Ovary (tissue), 7 donors: ENCODE measurements at regions not wholly inside any gene's neighbourhood (a gene's known extent, or its start where the extent isn't known, plus 50 kb on each side); places are given as distances from the start of the nearest gene placed in this dataset.

Source experiments
- DNase-seq, 5 donors: peaks; one replicate each; pipeline ENCODE4 v3.0.0-alpha.2; 2019 to 2020
- H3K27ac ChIP-seq, 2 donors: fragments of 200-600 bp; one replicate each; pipeline versions ENCODE4 v1.5.1 to v1.8.0; 2019 to 2022
- H3K27me3 ChIP-seq: fragments of 200-600 bp; one replicate; pipeline ENCODE4 v1.8.0; 2022
- H3K36me3 ChIP-seq: fragments of 200-600 bp; sonication (generic); one replicate; pipeline ENCODE4 v1.5.1; 2019
- H3K4me1 ChIP-seq: one replicate; pipeline ENCODE4 v1.8.1; 2013; ENCODE audit warnings: mild to moderate bottlenecking, moderate library complexity; ENCODE audit not compliant: insufficient read depth
- H3K4me3 ChIP-seq: fragments of 200-600 bp; sonication (generic); one replicate; pipeline ENCODE4 v1.5.1; 2017
- H3K9me3 ChIP-seq, 2 donors: fragments of 200-600 bp in 1 of 2; sonication (generic) in 1 of 2; one replicate each; pipeline versions ENCODE4 v1.5.1 to v1.8.1; 2013 to 2019; ENCODE audit warnings: mild to moderate bottlenecking in 1 of 2, moderate library complexity in 1 of 2
- EP300 ChIP-seq: sonication (generic); formaldehyde crosslinking; IDR thresholded peaks from one replicate; pipeline ENCODE4 v1.6.1; 2017; ENCODE audit warnings: antibody characterized with exemption
- POLR2A ChIP-seq: fragments of 450-650 bp; IDR thresholded peaks from one replicate; pipeline ENCODE4 v1.6.1; 2017; ENCODE audit warnings: antibody characterized with exemption, mild to moderate bottlenecking, moderate library complexity
- WGBS, 3 donors: extraction: QIAGEN DNeasy Blood & Tissue Kit in 1 of 3; methylation state at CpG; one replicate each; pipeline versions ENCODE4 v1.1.5 to v1.1.7; 2013 to 2017; 5-methylcytosine and 5-hydroxymethylcytosine counted together
- intact Hi-C, 4 donors: fragments of 100-400 bp; cut with DNase I; formaldehyde crosslinking; loops; one replicate each; pipeline versions ENCODE4 v1.11.0 to v1.15.1; 2022 to 2023
- TF ChIP-seq, protein P1 (sequence below), 3 donors: fragments of 450-650 bp in 2 of 3; fragments of 200-600 bp in 1 of 3; IDR thresholded peaks; one replicate each; pipeline versions ENCODE4 v1.5.1 to v1.8.0; 2016 to 2022; ENCODE audit warnings: antibody characterized with exemption in 3 of 3, mild to moderate bottlenecking in 1 of 3
- donor health status: DM: no; HTN: no; CAD: no; lungs with moderate emphysema.
- donor health status: DM: no; HTN: no; CAD: no.
- donor health status: Bipolar disorder and iron deficiency.
- donor health status: DM: no; HTN: no; CAD: no.
- donor health status: DM: yes; HTN: yes; CAD: no.

GRCh38 chr15:39391230-39391629 is 189.6 kb upstream of the THBS1 start:
- no peak overlapping the region for H3K4me3 ChIP-seq
- intact Hi-C loops, result loop anchor here in 1 of 4 donors (10.0 kb wide), 1 partner anchor 396 kb away; no protein-coding TSS in a partner anchor
- no peaks in the 10 kb centered on the region for H3K36me3 ChIP-seq
- no peak overlapping the region for H3K27ac ChIP-seq
- TF ChIP-seq POLR2A (no peak), EP300 (no peak)
- TF ChIP-seq, protein P1, sequence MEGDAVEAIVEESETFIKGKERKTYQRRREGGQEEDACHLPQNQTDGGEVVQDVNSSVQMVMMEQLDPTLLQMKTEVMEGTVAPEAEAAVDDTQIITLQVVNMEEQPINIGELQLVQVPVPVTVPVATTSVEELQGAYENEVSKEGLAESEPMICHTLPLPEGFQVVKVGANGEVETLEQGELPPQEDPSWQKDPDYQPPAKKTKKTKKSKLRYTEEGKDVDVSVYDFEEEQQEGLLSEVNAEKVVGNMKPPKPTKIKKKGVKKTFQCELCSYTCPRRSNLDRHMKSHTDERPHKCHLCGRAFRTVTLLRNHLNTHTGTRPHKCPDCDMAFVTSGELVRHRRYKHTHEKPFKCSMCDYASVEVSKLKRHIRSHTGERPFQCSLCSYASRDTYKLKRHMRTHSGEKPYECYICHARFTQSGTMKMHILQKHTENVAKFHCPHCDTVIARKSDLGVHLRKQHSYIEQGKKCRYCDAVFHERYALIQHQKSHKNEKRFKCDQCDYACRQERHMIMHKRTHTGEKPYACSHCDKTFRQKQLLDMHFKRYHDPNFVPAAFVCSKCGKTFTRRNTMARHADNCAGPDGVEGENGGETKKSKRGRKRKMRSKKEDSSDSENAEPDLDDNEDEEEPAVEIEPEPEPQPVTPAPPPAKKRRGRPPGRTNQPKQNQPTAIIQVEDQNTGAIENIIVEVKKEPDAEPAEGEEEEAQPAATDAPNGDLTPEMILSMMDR (IDR thresholded peaks at IDR 0.05), result no peak
- no peaks in the 10 kb centered on the region for H3K4me1 ChIP-seq
- no peaks in the 10 kb centered on the region for H3K9me3 ChIP-seq
- no peak for DNase-seq
- H3K27me3 ChIP-seq, result no peaks in the 10 kb centered on the region
- 93 to 94% (median 94%) methylated on average over 5 of the region's 5 CpGs for WGBS, 3 donors

DNA sequence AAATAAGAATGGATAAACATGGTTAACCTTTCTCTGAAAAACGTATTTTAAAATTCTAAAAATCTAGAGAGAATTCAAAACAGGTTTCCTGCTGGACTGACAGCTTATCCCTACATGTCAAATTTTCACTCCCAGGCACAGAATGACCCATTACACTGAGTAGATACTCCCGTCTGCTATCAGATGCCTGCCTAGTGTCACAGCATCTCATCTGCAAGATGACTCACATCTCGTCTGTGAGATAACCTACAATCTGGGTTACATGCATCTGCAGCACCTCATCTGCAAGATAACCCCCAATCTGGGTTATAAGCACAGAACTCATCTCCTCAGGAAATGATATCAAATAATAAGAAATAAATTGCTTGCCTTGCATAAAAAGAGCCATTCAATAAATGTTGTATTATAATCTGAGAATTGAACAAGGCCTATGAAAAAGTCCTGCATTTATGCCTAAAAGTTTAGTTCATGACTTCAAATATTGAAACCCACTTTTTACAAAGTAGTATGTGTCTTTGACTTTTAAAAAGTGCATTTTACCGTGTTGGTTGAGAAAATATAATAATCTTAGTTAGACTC is 188.3 kb upstream of the THBS1 start:
- no peak overlapping the region for H3K4me3 ChIP-seq
- intact Hi-C loops, result loop anchor here in 1 of 4 donors (10.0 kb wide), 1 partner anchor 398 kb away; no protein-coding TSS in a partner anchor
- TF ChIP-seq, protein P1 (IDR thresholded peaks at IDR 0.05), result no peak
- TF ChIP-seq EP300, result no peak
- no peak for TF ChIP-seq POLR2A
- H3K27ac ChIP-seq, result no peak overlapping the region
- no peaks in the 10 kb centered on the region for H3K4me1 ChIP-seq
- no peaks in the 10 kb centered on the region for H3K27me3 ChIP-seq
- 52 to 64% (median 60%) methylated on average over 4 of the region's 4 CpGs for WGBS, 3 donors
- no peaks in the 10 kb centered on the region for H3K9me3 ChIP-seq
- H3K36me3 ChIP-seq, result no peaks in the 10 kb centered on the region
- no peak for DNase-seq

- 76 to 83% (median 78%) methylated on average over 4 of the region's 4 CpGs for WGBS, 3 donors
- TF ChIP-seq, protein P1 (IDR thresholded peaks at IDR 0.05), result no peak
- no peak for TF ChIP-seq POLR2A
- TF ChIP-seq EP300, result no peak
- intact Hi-C loops, result loop anchor here in 1 of 4 donors (10.0 kb wide), 1 partner anchor 399 kb away; no protein-coding TSS in a partner anchor
Measured at GRCh38 chr15:39393575-39394335, 187.1 kb upstream of the THBS1 start.

GRCh38 chr15:39394496-39394895 is 186.4 kb upstream of the THBS1 start:
- H3K9me3 ChIP-seq, result no peaks in the 10 kb centered on the region
- H3K27me3 ChIP-seq, result no peaks in the 10 kb centered on the region
- TF ChIP-seq EP300, result no peak
- TF ChIP-seq POLR2A, result no peak
- TF ChIP-seq, protein P1 (IDR thresholded peaks at IDR 0.05), result no peak
- no peak overlapping the region for H3K4me3 ChIP-seq
- H3K27ac ChIP-seq, result no peak overlapping the region
- intact Hi-C loops, result loop anchor here in 1 of 4 donors (10.0 kb wide), 1 partner anchor 400 kb away; no protein-coding TSS in a partner anchor
- H3K36me3 ChIP-seq, result no peaks in the 10 kb centered on the region
- no peak for DNase-seq
- H3K4me1 ChIP-seq, result no peaks in the 10 kb centered on the region

More at GRCh38 chr15:39393575-39394335, 187.1 kb upstream of the THBS1 start:
- Histone ChIP-seq H3K4me3 (no peak overlapping the region), H3K27ac (no peak overlapping the region), H3K9me3 (no peaks in the 10 kb centered on the region), H3K4me1 (no peaks in the 10 kb centered on the region), H3K36me3 (no peaks in the 10 kb centered on the region), H3K27me3 (no peaks in the 10 kb centered on the region)
- DNase-seq, result no peak
